ENCODE measurements at regions not wholly inside any gene's neighbourhood (a gene's known extent, or its start where the extent isn't known, plus 50 kb on each side); places are given as distances from the start of the nearest gene placed in this dataset.

- H3K4me3 ChIP-seq (ENCODE audit: low read depth, low read length) = no peak overlapping the region
- DNase-seq (ENCODE audit: low read depth) = no peak
- TF ChIP-seq CTCF (IDR thresholded peaks at IDR 0.05; ENCODE audit: insufficient read depth, low read depth, low read length) = no peak
Measured at GRCh38 chr2:16336916-16337315, 328.7 kb downstream of the CYRIA start.

- no peak for TF ChIP-seq CTCF (IDR thresholded peaks at IDR 0.05; ENCODE audit: insufficient read depth, low read depth, low read length)
- no peak overlapping the region for H3K4me3 ChIP-seq (ENCODE audit: low read depth, low read length)
- no peak for DNase-seq (ENCODE audit: low read depth)
Measured at GRCh38 chr2:16336491-16336890, 329.1 kb downstream of the CYRIA start.

GRCh38 chr2:16335947-16336346, 329.7 kb downstream of the CYRIA start:
- H3K4me3 ChIP-seq (ENCODE audit: low read depth, low read length) = no peak overlapping the region
- no peak for TF ChIP-seq CTCF (IDR thresholded peaks at IDR 0.05; ENCODE audit: insufficient read depth, low read depth, low read length)
- no peak for DNase-seq (ENCODE audit: low read depth)

- no peak overlapping the region for H3K4me3 ChIP-seq (ENCODE audit: low read depth, low read length)
- no peak for DNase-seq (ENCODE audit: low read depth)
- no peak for TF ChIP-seq CTCF (IDR thresholded peaks at IDR 0.05; ENCODE audit: insufficient read depth, low read depth, low read length)
Measured at GRCh38 chr2:16335604-16335930, 330.1 kb downstream of the CYRIA start.

- no peak for TF ChIP-seq CTCF (IDR thresholded peaks at IDR 0.05; ENCODE audit: insufficient read depth, low read depth, low read length)
- no peak overlapping the region for H3K4me3 ChIP-seq (ENCODE audit: low read depth, low read length)
- no peak for DNase-seq (ENCODE audit: low read depth)
Measured at GRCh38 chr2:16334886-16335603, 330.6 kb downstream of the CYRIA start.

GRCh38 chr2:16334366-16334765, 331.3 kb downstream of the CYRIA start:
- H3K4me3 ChIP-seq (ENCODE audit: low read depth, low read length) = no peak overlapping the region
- TF ChIP-seq CTCF (IDR thresholded peaks at IDR 0.05; ENCODE audit: insufficient read depth, low read depth, low read length) = no peak
- DNase-seq (ENCODE audit: low read depth) = no peak

- no peak for DNase-seq (ENCODE audit: low read depth)
- TF ChIP-seq CTCF (IDR thresholded peaks at IDR 0.05; ENCODE audit: insufficient read depth, low read depth, low read length) = no peak
- H3K4me3 ChIP-seq (ENCODE audit: low read depth, low read length) = no peak overlapping the region
Measured at GRCh38 chr2:16333681-16334080, 332.0 kb downstream of the CYRIA start.
